ENCODE measurements at regions not wholly inside any gene's neighbourhood (a gene's known extent, or its start where the extent isn't known, plus 50 kb on each side); places are given as distances from the start of the nearest gene placed in this dataset.

- Histone ChIP-seq H3K36me3 (ENCODE audit: insufficient read depth, low read length) (no peaks in the 10 kb centered on the region), H3K9me3 (ENCODE audit: low read length) (no peaks in the 10 kb centered on the region), H3K9ac (ENCODE audit: low read length) (no peak overlapping the region), H3F3A (ENCODE audit: insufficient read depth, low read length, poor library complexity, severe bottlenecking) (no peaks in the 10 kb centered on the region), H4K20me1 (ENCODE audit: insufficient read depth) (no peaks in the 10 kb centered on the region), H3K4me2 (ENCODE audit: low read length) (no peak overlapping the region), H2AFZ (ENCODE audit: low read depth, low read length) (no peak overlapping the region), H3K27me3 (ENCODE audit: insufficient read depth, low read depth, low read length) (no peaks in the 10 kb centered on the region), H3K79me2 (replicated peaks; ENCODE audit: insufficient read depth, low read length) (no peaks in the 10 kb centered on the region), H3K4me3 (ENCODE audit: low read length) (no peak overlapping the region), H3K9me2 (ENCODE audit: insufficient read depth, low read length) (no peaks in the 10 kb centered on the region), H3K27ac (ENCODE audit: low read length) (no peak overlapping the region)
- TF ChIP-seq MXI1 (conservative IDR thresholded peaks at IDR 0.05; ENCODE audit: poor library complexity, severe bottlenecking) (no peak), TAF1 (IDR thresholded peaks at IDR 0.05; ENCODE audit: low read depth) (no peak), EZH2 (IDR thresholded peaks at IDR 0.05; ENCODE audit: borderline replicate concordance, insufficient read depth, low read length, poor library complexity, severe bottlenecking) (no peak), EP300 (conservative IDR thresholded peaks at IDR 0.05; ENCODE audit: poor library complexity, severe bottlenecking) (no peak), REST (IDR thresholded peaks at IDR 0.05; ENCODE audit: borderline replicate concordance) (no peak), CTCF (IDR thresholded peaks at IDR 0.05; ENCODE audit: poor library complexity, severe bottlenecking) (no peak), POLR2AphosphoS5 (IDR thresholded peaks at IDR 0.05) (no peak), RAD21 (conservative IDR thresholded peaks at IDR 0.05) (no peak), SMC3 (conservative IDR thresholded peaks at IDR 0.05; ENCODE audit: poor library complexity) (no peak)
Observed at GRCh38 chrX:113868711-113869110, 715.2 kb upstream of the HTR2C start.

- no peak overlapping the region for H3K4me2 ChIP-seq (ENCODE audit: low read length)
- TF ChIP-seq CTCF (IDR thresholded peaks at IDR 0.05; ENCODE audit: poor library complexity, severe bottlenecking): no peak
- no peak for TF ChIP-seq REST (IDR thresholded peaks at IDR 0.05; ENCODE audit: borderline replicate concordance)
- TF ChIP-seq EP300 (conservative IDR thresholded peaks at IDR 0.05; ENCODE audit: poor library complexity, severe bottlenecking): no peak
- no peak for TF ChIP-seq TAF1 (IDR thresholded peaks at IDR 0.05; ENCODE audit: low read depth)
- no peak for TF ChIP-seq MXI1 (conservative IDR thresholded peaks at IDR 0.05; ENCODE audit: poor library complexity, severe bottlenecking)
- no peak for TF ChIP-seq SMC3 (conservative IDR thresholded peaks at IDR 0.05; ENCODE audit: poor library complexity)
- no peak for TF ChIP-seq EZH2 (IDR thresholded peaks at IDR 0.05; ENCODE audit: borderline replicate concordance, insufficient read depth, low read length, poor library complexity, severe bottlenecking)
- TF ChIP-seq RAD21 (conservative IDR thresholded peaks at IDR 0.05): no peak
- TF ChIP-seq POLR2AphosphoS5 (IDR thresholded peaks at IDR 0.05): no peak
Observed at GRCh38 chrX:113868177-113868576, 715.7 kb upstream of the HTR2C start.

More at GRCh38 chrX:113868177-113868576, 715.7 kb upstream of the HTR2C start:
- no peak overlapping the region for H3K27ac ChIP-seq (ENCODE audit: low read length)
- no peaks in the 10 kb centered on the region for H4K20me1 ChIP-seq (ENCODE audit: insufficient read depth)
- H2AFZ ChIP-seq (ENCODE audit: low read depth, low read length): no peak overlapping the region
- no peak overlapping the region for H3K9ac ChIP-seq (ENCODE audit: low read length)
- no peak overlapping the region for H3K4me3 ChIP-seq (ENCODE audit: low read length)
- no peaks in the 10 kb centered on the region for H3F3A ChIP-seq (ENCODE audit: insufficient read depth, low read length, poor library complexity, severe bottlenecking)
- H3K9me2 ChIP-seq (ENCODE audit: insufficient read depth, low read length): no peaks in the 10 kb centered on the region
- no peaks in the 10 kb centered on the region for H3K79me2 ChIP-seq (replicated peaks; ENCODE audit: insufficient read depth, low read length)
- H3K27me3 ChIP-seq (ENCODE audit: insufficient read depth, low read depth, low read length): no peaks in the 10 kb centered on the region
- H3K36me3 ChIP-seq (ENCODE audit: insufficient read depth, low read length): no peaks in the 10 kb centered on the region
- no peaks in the 10 kb centered on the region for H3K9me3 ChIP-seq (ENCODE audit: low read length)
